Transverse colon (tissue), 4 donors: ENCODE measurements at regions not wholly inside any gene's neighbourhood (a gene's known extent, or its start where the extent isn't known, plus 50 kb on each side); places are given as distances from the start of the nearest gene placed in this dataset.

Experiments
- DNase-seq: peaks from one replicate; pipeline ENCODE4 v3.0.0-alpha.2; 2019
- H3K27ac ChIP-seq, 4 donors: fragments of 200-600 bp; sonication (generic); 2 replicates each; pipeline ENCODE4 v1.5.1; 2016 to 2018; ENCODE audit warnings: inconsistent platforms in 4 of 4
- H3K27me3 ChIP-seq: fragments of 200-600 bp; sonication (generic); 2 replicates; pipeline ENCODE4 v1.5.1; 2017; ENCODE audit warnings: inconsistent platforms
- H3K36me3 ChIP-seq, 4 donors: fragments of 200-600 bp; sonication (generic); 2 replicates each; pipeline ENCODE4 v1.5.1; 2017 to 2019; ENCODE audit warnings: inconsistent platforms in 4 of 4
- H3K4me1 ChIP-seq, 4 donors: fragments of 200-600 bp; sonication (generic); 2 replicates each; pipeline ENCODE4 v1.5.1; 2017 to 2020; ENCODE audit warnings: inconsistent platforms in 4 of 4
- H3K4me3 ChIP-seq, 4 donors: fragments of 200-600 bp; sonication (generic); 1 replicate in 1 of 4; 2 replicates in 3 of 4; pipeline versions ENCODE4 v1.5.1 to v1.6.1; 2017 to 2019; ENCODE audit warnings: inconsistent platforms in 4 of 4
- H3K9me3 ChIP-seq, 2 donors: fragments of 200-600 bp; sonication (generic); 2 replicates each; pipeline ENCODE4 v1.5.1; 2017 to 2019; ENCODE audit warnings: inconsistent platforms in 2 of 2
- CTCF ChIP-seq, 5 experiments: fragments of 200-600 bp in 3 of 5; fragments of 450-650 bp in 2 of 5; sonication (generic) in 3 of 5; IDR thresholded peaks; 1 replicate in 2 of 5; 2 replicates in 3 of 5; pipeline ENCODE4 v1.5.1; 2016 to 2017; ENCODE audit warnings: antibody characterized with exemption in 5 of 5, inconsistent platforms in 3 of 5, mild to moderate bottlenecking in 2 of 5, moderate library complexity in 1 of 5
- EP300 ChIP-seq: sonication (generic); formaldehyde crosslinking; IDR thresholded peaks from one replicate; pipeline ENCODE4 v1.6.1; 2017; ENCODE audit warnings: antibody characterized with exemption, low read depth
- POLR2A ChIP-seq: fragments of 450-650 bp; IDR thresholded peaks from one replicate; pipeline ENCODE4 v1.6.1; 2016; ENCODE audit warnings: antibody characterized with exemption, mild to moderate bottlenecking, moderate library complexity
- POLR2AphosphoS5 ChIP-seq, 3 donors: sonication (generic); formaldehyde crosslinking; IDR thresholded peaks; one replicate each; pipeline ENCODE4 v1.6.1; 2016; ENCODE audit warnings: antibody characterized with exemption in 3 of 3
- WGBS, 2 donors: methylation state at CpG; one replicate each; pipeline ENCODE4 v1.1.5; 2018; ENCODE audit warnings: low coverage in 1 of 2; 5-methylcytosine and 5-hydroxymethylcytosine counted together
- in situ Hi-C, 4 donors: fragments of 200-750 bp; cut with MboI; loops; one replicate each; pipeline versions ENCODE4 v1.15.0 to v1.15.1; 2017; ENCODE audit warnings: low sequenced_read_pairs in 3 of 4, low pct_ligation_motif_present in 1 of 4, low pct_unique_long_range_greater_than_20kb in 1 of 4
- intact Hi-C: fragments of 100-400 bp; cut with DNase I; formaldehyde crosslinking; loops from one replicate; pipeline ENCODE4 v1.15.1; 2023; ENCODE audit warnings: low total_unique reads

GRCh38 chr2:198659096-198659870 lies 798.5 kb downstream of the SATB2 start:
- no peaks in the 10 kb centered on the region for H3K9me3 ChIP-seq
- H3K36me3 ChIP-seq = no peaks in the 10 kb centered on the region
- H3K27ac ChIP-seq = peak overlapping the region in 3 of 4 donors; percentile 0 to 26 (median 21)
- in situ Hi-C loops (no loop called here), intact Hi-C loops (no loop called here)
- DNase-seq = no peak
- no peak overlapping the region for H3K4me3 ChIP-seq
- H3K27me3 ChIP-seq = no peaks in the 10 kb centered on the region
- WGBS, 2 donors = 60 to 81% methylated on average over 5 of the region's 5 CpGs
- H3K4me1 ChIP-seq = peaks cover 0 to 24% (median 10%) of the 10 kb centered on the region in 4 donors
- TF ChIP-seq CTCF (IDR thresholded peaks at IDR 0.05) (no peak), POLR2A (no peak), POLR2AphosphoS5 (IDR thresholded peaks at IDR 0.05) (no peak), EP300 (no peak)

- Histone ChIP-seq H3K27ac (peak overlapping the region in 1 of 4 donors; percentile 26), H3K9me3 (no peaks in the 10 kb centered on the region), H3K4me3 (no peak overlapping the region), H3K36me3 (no peaks in the 10 kb centered on the region), H3K4me1 (peaks cover 0 to 22% (median 10%) of the 10 kb centered on the region in 4 donors), H3K27me3 (no peaks in the 10 kb centered on the region)
- in situ Hi-C loops = no loop called here
- DNase-seq = peak; percentile 36
- TF ChIP-seq POLR2A (no peak), CTCF (IDR thresholded peaks at IDR 0.05) (peak; percentile 43 to 62 (median 48))
- intact Hi-C loops = no loop called here
- WGBS, 2 donors = 24 to 44% methylated on average over 4 to 6 of the region's 6 CpGs
Measured at GRCh38 chr2:198657512-198658121, 800.1 kb downstream of the SATB2 start.

GRCh38 chr2:198656869-198657268 lies 800.9 kb downstream of the SATB2 start:
- Histone ChIP-seq H3K4me3 (no peak overlapping the region), H3K36me3 (no peaks in the 10 kb centered on the region), H3K27me3 (no peaks in the 10 kb centered on the region), H3K4me1 (peaks cover 0 to 22% (median 10%) of the 10 kb centered on the region in 4 donors), H3K27ac (no peak overlapping the region), H3K9me3 (no peaks in the 10 kb centered on the region)
- TF ChIP-seq CTCF (IDR thresholded peaks at IDR 0.05) = no peak
- no peak for TF ChIP-seq POLR2AphosphoS5 (IDR thresholded peaks at IDR 0.05)
- no peak for TF ChIP-seq POLR2A
- no peak for TF ChIP-seq EP300
- intact Hi-C loops = no loop called here
- 75 to 76% methylated on average over 2 of the region's 2 CpGs for WGBS, 2 donors
- in situ Hi-C loops = no loop called here
- no peak for DNase-seq

GRCh38 chr2:198654646-198655045 lies 803.1 kb downstream of the SATB2 start:
- Histone ChIP-seq H3K4me1 (peaks cover 0 to 21% (median 10%) of the 10 kb centered on the region in 4 donors), H3K27ac (no peak overlapping the region), H3K4me3 (no peak overlapping the region), H3K27me3 (no peaks in the 10 kb centered on the region), H3K9me3 (no peaks in the 10 kb centered on the region), H3K36me3 (no peaks in the 10 kb centered on the region)
- in situ Hi-C loops (no loop called here), intact Hi-C loops (no loop called here)
- DNase-seq = no peak
- 81 to 84% methylated on average over 5 of the region's 5 CpGs for WGBS, 2 donors
- TF ChIP-seq EP300 (no peak), POLR2AphosphoS5 (IDR thresholded peaks at IDR 0.05) (no peak), POLR2A (no peak), CTCF (IDR thresholded peaks at IDR 0.05) (no peak)
